ENCODE measurements at regions not wholly inside any gene's neighbourhood (a gene's known extent, or its start where the extent isn't known, plus 50 kb on each side); places are given as distances from the start of the nearest gene placed in this dataset.

GRCh38 chr5:145163876-145164275, 671.3 kb downstream of the PRELID2 start:
- no peak for DNase-seq (ENCODE audit: low read depth)
- TF ChIP-seq, protein P1, sequence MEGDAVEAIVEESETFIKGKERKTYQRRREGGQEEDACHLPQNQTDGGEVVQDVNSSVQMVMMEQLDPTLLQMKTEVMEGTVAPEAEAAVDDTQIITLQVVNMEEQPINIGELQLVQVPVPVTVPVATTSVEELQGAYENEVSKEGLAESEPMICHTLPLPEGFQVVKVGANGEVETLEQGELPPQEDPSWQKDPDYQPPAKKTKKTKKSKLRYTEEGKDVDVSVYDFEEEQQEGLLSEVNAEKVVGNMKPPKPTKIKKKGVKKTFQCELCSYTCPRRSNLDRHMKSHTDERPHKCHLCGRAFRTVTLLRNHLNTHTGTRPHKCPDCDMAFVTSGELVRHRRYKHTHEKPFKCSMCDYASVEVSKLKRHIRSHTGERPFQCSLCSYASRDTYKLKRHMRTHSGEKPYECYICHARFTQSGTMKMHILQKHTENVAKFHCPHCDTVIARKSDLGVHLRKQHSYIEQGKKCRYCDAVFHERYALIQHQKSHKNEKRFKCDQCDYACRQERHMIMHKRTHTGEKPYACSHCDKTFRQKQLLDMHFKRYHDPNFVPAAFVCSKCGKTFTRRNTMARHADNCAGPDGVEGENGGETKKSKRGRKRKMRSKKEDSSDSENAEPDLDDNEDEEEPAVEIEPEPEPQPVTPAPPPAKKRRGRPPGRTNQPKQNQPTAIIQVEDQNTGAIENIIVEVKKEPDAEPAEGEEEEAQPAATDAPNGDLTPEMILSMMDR (conservative IDR thresholded peaks at IDR 0.05; ENCODE audit: control insufficient read depth, insufficient read depth, low read depth, low read length), result no peak
- H3K4me3 ChIP-seq (ENCODE audit: control insufficient read depth, low read depth, low read length), result no peak overlapping the region

GRCh38 chr5:145162626-145163025, 672.5 kb downstream of the PRELID2 start:
- no peak overlapping the region for H3K4me3 ChIP-seq (ENCODE audit: control insufficient read depth, low read depth, low read length)
- TF ChIP-seq, protein P1 (conservative IDR thresholded peaks at IDR 0.05; ENCODE audit: control insufficient read depth, insufficient read depth, low read depth, low read length), result no peak
- no peak for DNase-seq (ENCODE audit: low read depth)

DNA sequence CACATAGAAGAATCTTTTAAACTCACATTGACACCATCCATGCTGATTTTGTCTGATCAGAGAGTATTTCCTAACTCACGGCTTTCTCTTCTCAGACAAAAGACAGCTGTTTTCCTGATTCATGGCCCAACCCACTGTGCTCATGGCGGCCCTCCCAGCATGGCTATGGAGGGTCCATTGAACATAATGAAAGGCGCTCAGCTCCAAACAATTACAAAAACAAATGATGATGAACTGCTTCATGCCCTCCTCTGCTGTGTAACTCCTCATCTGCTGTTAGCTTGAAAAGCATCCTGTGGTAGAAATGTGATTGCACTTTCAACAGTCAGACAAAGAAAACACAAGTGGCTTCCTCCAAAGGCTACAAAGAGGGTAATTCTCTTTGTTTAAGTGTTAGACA, 673.8 kb downstream of the PRELID2 start:
- H3K4me3 ChIP-seq (ENCODE audit: control insufficient read depth, low read depth, low read length), result no peak overlapping the region
- DNase-seq (ENCODE audit: low read depth), result no peak
- TF ChIP-seq, protein P1 (conservative IDR thresholded peaks at IDR 0.05; ENCODE audit: control insufficient read depth, insufficient read depth, low read depth, low read length), result no peak

DNA sequence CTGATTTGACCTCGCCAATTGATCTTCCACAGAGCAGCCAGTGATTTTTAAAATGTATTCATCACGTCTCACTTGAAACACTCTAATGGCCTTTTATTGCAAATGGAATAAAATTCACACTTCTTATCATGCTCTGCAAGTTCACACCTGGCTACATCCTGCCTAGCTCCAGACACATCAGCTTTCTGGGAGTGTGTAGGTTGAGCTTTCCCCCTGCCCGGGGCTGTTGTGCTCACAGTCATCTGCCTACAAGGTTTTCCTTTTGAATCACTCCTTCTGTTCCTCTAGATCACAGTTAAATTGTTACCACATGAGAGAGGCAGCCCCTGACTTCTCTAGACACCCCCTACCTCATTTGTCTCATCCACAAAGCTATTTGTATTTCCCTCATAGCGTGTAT, 674.5 kb downstream of the PRELID2 start:
- H3K4me3 ChIP-seq (ENCODE audit: control insufficient read depth, low read depth, low read length), result no peak overlapping the region
- no peak for DNase-seq (ENCODE audit: low read depth)
- TF ChIP-seq, protein P1 (conservative IDR thresholded peaks at IDR 0.05; ENCODE audit: control insufficient read depth, insufficient read depth, low read depth, low read length), result no peak

DNA sequence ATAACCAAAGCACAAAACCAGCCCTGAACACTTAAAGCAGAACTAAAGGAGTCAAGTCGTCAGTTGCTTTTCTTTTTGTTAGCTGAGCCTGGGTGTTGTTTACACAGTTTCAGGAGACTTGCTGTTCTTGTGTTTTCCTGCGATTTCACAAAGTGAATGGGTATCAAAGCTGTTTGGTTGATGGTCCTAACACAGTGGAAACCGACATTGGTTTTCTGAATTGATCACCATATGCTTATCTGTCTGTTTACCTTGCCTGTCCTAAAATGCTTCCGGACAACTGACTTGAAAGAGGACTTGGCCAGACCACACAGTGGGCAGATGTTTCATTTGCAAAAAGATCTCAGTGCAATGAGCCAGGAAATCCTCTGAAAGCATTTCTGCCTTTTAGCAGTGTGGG, 676.4 kb downstream of the PRELID2 start:
- no peak for DNase-seq (ENCODE audit: low read depth)
- TF ChIP-seq, protein P1 (conservative IDR thresholded peaks at IDR 0.05; ENCODE audit: control insufficient read depth, insufficient read depth, low read depth, low read length), result no peak
- no peak overlapping the region for H3K4me3 ChIP-seq (ENCODE audit: control insufficient read depth, low read depth, low read length)

DNA sequence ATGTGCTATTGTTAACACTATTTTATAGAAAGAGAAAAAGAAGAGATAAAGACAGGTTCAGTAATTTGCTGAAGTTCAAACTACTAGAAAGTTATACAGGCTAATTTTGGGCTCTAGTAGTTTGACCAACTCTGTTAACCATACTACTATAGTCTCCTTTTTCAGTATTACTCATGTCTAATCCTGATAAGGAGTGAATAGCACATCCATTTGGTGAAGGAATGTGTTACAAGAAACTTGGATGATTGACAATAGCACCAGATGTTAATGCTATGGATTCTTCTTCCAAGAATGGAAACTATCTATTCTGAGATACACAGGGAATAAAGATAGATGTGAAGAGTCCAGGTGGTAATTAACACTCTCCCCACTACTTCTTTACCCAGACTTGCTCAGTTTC, 677.3 kb downstream of the PRELID2 start:
- H3K4me3 ChIP-seq (ENCODE audit: control insufficient read depth, low read depth, low read length), result no peak overlapping the region
- no peak for DNase-seq (ENCODE audit: low read depth)
- TF ChIP-seq, protein P1 (conservative IDR thresholded peaks at IDR 0.05; ENCODE audit: control insufficient read depth, insufficient read depth, low read depth, low read length), result no peak

DNA sequence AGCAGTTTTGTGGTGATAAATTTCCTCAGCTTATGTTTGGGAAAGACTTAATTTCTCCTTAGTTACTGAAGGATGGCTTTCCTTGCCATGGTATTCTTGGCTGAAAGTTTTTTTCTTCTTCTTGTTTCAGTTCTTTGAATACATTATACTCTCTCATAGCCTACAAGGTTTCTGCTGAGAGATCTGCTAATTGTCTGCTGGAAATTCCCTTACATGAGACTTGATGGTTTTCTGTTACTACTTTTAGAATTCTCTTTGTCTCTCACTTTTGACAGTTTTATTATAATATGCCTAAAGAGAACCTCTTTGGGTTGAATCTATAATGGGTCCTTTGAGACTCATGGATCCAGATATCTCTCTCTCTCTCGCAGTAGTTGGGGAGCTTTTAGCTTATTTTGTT, 693.6 kb downstream of the PRELID2 start:
- DNase-seq (ENCODE audit: low read depth), result no peak
- no peak overlapping the region for H3K4me3 ChIP-seq (ENCODE audit: control insufficient read depth, low read depth, low read length)
- TF ChIP-seq, protein P1 (conservative IDR thresholded peaks at IDR 0.05; ENCODE audit: control insufficient read depth, insufficient read depth, low read depth, low read length), result no peak

All from fibroblast of mammary gland (primary cell).